Right forelimb (tissue), 1 donor: ENCODE measurements at regions not wholly inside any gene's neighbourhood (a gene's known extent, or its start where the extent isn't known, plus 50 kb on each side); places are given as distances from the start of the nearest gene placed in this dataset.
A peak's percentile ranks its signal among the peaks of the same experiment; 100 is the strongest.

ENCODE experiments used
- DNase-seq: peaks from one replicate; pipeline ENCODE4 v3.0.0-alpha.2; 2018

- no peak for DNase-seq
Measured at GRCh38 chr7:24341691-24342413, 57.9 kb downstream of the NPY start.

- no peak for DNase-seq
Measured at GRCh38 chr7:24343614-24344013, 59.6 kb downstream of the NPY start.

- DNase-seq = peak; percentile 46
Measured at GRCh38 chr7:24346129-24346528, 62.1 kb downstream of the NPY start.

- no peak for DNase-seq
Measured at GRCh38 chr7:24346716-24347115, 62.7 kb downstream of the NPY start.

- no peak for DNase-seq
Measured at GRCh38 chr7:24349339-24349738, 65.3 kb downstream of the NPY start.

GRCh38 chr7:24354456-24354855 lies 70.5 kb downstream of the NPY start:
- no peak for DNase-seq

- DNase-seq = no peak
Measured at GRCh38 chr7:24356718-24357386, 72.9 kb downstream of the NPY start.

GRCh38 chr7:24361001-24361400 lies 77.0 kb downstream of the NPY start:
- no peak for DNase-seq

GRCh38 chr7:24365606-24366005 lies 81.6 kb downstream of the NPY start:
- DNase-seq = no peak

- DNase-seq = no peak
Measured at GRCh38 chr7:24366876-24367275, 82.9 kb downstream of the NPY start.

GRCh38 chr7:24368161-24368560 lies 84.2 kb downstream of the NPY start:
- DNase-seq = no peak

GRCh38 chr7:24370541-24370940 lies 86.6 kb downstream of the NPY start:
- DNase-seq = no peak

GRCh38 chr7:24372961-24373955 lies 89.3 kb downstream of the NPY start:
- DNase-seq = peak; percentile 55

GRCh38 chr7:24378871-24379616 lies 95.1 kb downstream of the NPY start:
- no peak for DNase-seq

- no peak for DNase-seq
Measured at GRCh38 chr7:24381894-24382505, 98.0 kb downstream of the NPY start.

- no peak for DNase-seq
Measured at GRCh38 chr7:24383055-24383454, 99.1 kb downstream of the NPY start.

GRCh38 chr7:24384362-24385030 lies 100.5 kb downstream of the NPY start:
- no peak for DNase-seq

- no peak for DNase-seq
Measured at GRCh38 chr7:24388212-24388611, 104.2 kb downstream of the NPY start.

- DNase-seq = no peak
Measured at GRCh38 chr7:24390376-24391157, 106.6 kb downstream of the NPY start.

GRCh38 chr7:24392774-24393173 lies 108.8 kb downstream of the NPY start:
- no peak for DNase-seq

- no peak for DNase-seq
Measured at GRCh38 chr7:24395512-24395911, 111.5 kb downstream of the NPY start.
